Tibial artery (tissue), 4 donors: ENCODE measurements at regions not wholly inside any gene's neighbourhood (a gene's known extent, or its start where the extent isn't known, plus 50 kb on each side); places are given as distances from the start of the nearest gene placed in this dataset.

ENCODE experiments used
- DNase-seq, 2 donors: peaks; one replicate each; pipeline ENCODE4 v3.0.0-alpha.2; 2019
- H3K27ac ChIP-seq, 2 donors: fragments of 200-600 bp; sonication (generic) in 1 of 2; 1 replicate in 1 of 2; 2 replicates in 1 of 2; pipeline ENCODE4 v1.5.1; 2018 to 2019; ENCODE audit warnings: mild to moderate bottlenecking in 1 of 2
- H3K27me3 ChIP-seq, 2 donors: fragments of 200-600 bp; sonication (generic) in 1 of 2; one replicate each; pipeline versions ENCODE4 v1.5.1 to v1.6.0; 2016 to 2019
- H3K36me3 ChIP-seq, 3 donors: fragments of 200-600 bp; sonication (generic) in 2 of 3; one replicate each; pipeline ENCODE4 v1.5.1; 2016 to 2019; ENCODE audit warnings: mild to moderate bottlenecking in 2 of 3
- H3K4me1 ChIP-seq, 4 donors: fragments of 200-600 bp; sonication (generic) in 2 of 4; 1 replicate in 3 of 4; 2 replicates in 1 of 4; pipeline ENCODE4 v1.5.1; 2016 to 2019
- H3K4me3 ChIP-seq, 2 donors: fragments of 200-600 bp; sonication (generic) in 1 of 2; 1 replicate in 1 of 2; 2 replicates in 1 of 2; pipeline ENCODE4 v1.5.1; 2018 to 2019; ENCODE audit warnings: mild to moderate bottlenecking in 2 of 2
- H3K9me3 ChIP-seq, 3 donors: fragments of 200-600 bp; sonication (generic) in 1 of 3; one replicate each; pipeline ENCODE4 v1.5.1; 2016 to 2019
- intact Hi-C: fragments of 100-400 bp; cut with DNase I; formaldehyde crosslinking; loops from one replicate; pipeline ENCODE4 v1.15.0; 2023; ENCODE audit warnings: low total_unique reads
- TF ChIP-seq, protein P1 (sequence below), 2 experiments: fragments of 200-600 bp in 1 of 2; fragments of 450-650 bp in 1 of 2; IDR thresholded peaks; one replicate each; pipeline ENCODE4 v1.5.1; 2017 to 2019; ENCODE audit warnings: antibody characterized with exemption in 2 of 2, mild to moderate bottlenecking in 1 of 2, moderate library complexity in 1 of 2

DNA sequence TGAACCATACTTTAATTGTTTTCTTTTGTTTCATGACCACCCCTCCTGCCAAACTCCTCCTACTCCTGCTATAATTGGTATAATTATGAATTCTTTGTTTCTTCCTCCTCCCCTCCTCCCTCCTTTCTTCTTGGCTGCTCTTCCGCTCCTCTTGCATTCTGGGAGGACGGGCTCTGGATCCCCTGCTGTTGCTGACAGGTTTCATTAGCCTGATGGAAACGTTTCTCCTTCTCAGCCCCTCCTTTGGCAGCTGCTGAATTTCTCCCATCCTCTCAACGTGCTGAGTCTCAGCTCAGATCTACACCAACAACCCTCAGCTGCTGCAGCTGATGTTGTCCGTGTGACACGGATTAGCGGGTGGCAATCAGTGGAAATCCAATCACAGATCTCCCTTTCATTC, 97.1 kb upstream of the UBAC2 start:
- Histone ChIP-seq H3K36me3 (no peaks in the 10 kb centered on the region), H3K9me3 (no peaks in the 10 kb centered on the region), H3K27me3 (peaks cover 0 to 20% of the 10 kb centered on the region in 2 donors), H3K4me3 (no peak overlapping the region), H3K27ac (no peak overlapping the region), H3K4me1 (no peaks in the 10 kb centered on the region)
- no peak for DNase-seq
- intact Hi-C loops = no loop called here
- TF ChIP-seq, protein P1, sequence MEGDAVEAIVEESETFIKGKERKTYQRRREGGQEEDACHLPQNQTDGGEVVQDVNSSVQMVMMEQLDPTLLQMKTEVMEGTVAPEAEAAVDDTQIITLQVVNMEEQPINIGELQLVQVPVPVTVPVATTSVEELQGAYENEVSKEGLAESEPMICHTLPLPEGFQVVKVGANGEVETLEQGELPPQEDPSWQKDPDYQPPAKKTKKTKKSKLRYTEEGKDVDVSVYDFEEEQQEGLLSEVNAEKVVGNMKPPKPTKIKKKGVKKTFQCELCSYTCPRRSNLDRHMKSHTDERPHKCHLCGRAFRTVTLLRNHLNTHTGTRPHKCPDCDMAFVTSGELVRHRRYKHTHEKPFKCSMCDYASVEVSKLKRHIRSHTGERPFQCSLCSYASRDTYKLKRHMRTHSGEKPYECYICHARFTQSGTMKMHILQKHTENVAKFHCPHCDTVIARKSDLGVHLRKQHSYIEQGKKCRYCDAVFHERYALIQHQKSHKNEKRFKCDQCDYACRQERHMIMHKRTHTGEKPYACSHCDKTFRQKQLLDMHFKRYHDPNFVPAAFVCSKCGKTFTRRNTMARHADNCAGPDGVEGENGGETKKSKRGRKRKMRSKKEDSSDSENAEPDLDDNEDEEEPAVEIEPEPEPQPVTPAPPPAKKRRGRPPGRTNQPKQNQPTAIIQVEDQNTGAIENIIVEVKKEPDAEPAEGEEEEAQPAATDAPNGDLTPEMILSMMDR (IDR thresholded peaks at IDR 0.05) = no peak

DNA sequence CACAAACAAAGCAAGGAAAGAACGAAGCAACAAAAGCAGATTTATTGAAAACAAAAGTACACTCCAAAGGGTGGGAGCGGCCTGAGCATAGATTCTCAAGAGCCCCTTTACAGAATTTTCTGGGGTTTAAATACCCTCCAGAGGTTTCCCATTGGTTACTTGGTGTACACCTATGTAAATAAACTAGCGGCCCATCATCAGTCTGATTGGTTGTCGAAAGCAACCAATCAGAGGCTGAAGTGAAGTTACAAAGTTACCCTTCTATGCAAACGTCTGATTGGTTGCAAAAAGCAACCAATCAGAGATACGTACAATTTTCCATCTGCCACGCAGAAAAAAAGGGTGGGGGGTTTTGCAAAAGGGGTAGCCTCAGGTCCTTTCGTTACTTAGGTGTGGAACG, 96.3 kb upstream of the UBAC2 start:
- intact Hi-C loops = no loop called here
- no peaks in the 10 kb centered on the region for H3K36me3 ChIP-seq
- H3K27me3 ChIP-seq = peaks cover 0 to 20% of the 10 kb centered on the region in 2 donors

DNA sequence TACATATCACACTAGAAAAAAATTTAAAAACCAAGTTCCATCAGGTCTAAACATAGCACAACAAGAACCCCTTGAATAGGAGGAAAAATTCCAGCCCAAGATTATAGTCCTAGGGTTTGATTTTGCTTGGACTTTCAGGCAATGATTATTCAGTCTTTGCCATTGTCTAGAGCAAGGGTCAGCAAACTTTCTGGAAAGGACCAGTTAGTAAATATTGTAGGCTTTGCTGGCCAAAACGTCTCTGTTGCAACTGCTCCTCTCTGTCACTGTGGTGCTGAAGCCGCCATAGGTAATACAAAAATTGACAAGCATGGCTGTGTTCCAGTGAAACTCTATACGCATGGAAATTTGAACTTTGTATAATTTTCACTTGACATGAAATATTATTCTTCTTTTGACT, 95.5 kb upstream of the UBAC2 start:
- no peak for DNase-seq
- H3K4me1 ChIP-seq = no peaks in the 10 kb centered on the region

More for the DNA sequence above, 96.3 kb upstream of the UBAC2 start:
- Histone ChIP-seq H3K9me3 (no peaks in the 10 kb centered on the region), H3K4me1 (no peaks in the 10 kb centered on the region), H3K27ac (no peak overlapping the region), H3K4me3 (no peak overlapping the region)
- DNase-seq = no peak
- TF ChIP-seq, protein P1 (IDR thresholded peaks at IDR 0.05) = no peak

DNA sequence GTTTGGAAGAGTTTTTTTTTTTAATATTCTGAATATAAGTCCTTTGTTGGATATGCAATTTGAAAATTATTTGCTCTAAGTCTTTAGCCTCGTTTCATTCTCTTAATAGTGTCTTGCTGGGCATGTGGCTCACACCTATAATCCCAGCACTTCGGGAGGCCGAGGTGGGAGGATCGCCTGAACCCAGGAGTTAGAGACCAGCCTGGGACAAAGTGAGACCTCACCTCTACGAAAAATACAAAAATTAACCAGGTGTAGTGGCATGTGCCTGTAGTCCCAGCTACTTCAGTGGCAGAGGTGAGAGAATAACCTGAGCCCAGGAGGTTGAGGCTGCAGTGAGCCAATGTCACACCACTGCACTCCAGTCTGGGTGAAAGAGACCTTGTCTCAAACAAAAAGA, 87.3 kb upstream of the UBAC2 start:
- H3K36me3 ChIP-seq = no peaks in the 10 kb centered on the region
- no peaks in the 10 kb centered on the region for H3K9me3 ChIP-seq
- no peak overlapping the region for H3K27ac ChIP-seq
- DNase-seq = no peak
- H3K27me3 ChIP-seq = no peaks in the 10 kb centered on the region
- intact Hi-C loops = no loop called here
- TF ChIP-seq, protein P1 (IDR thresholded peaks at IDR 0.05) = no peak
- no peak overlapping the region for H3K4me3 ChIP-seq
- H3K4me1 ChIP-seq = no peaks in the 10 kb centered on the region

More for the DNA sequence above, 95.5 kb upstream of the UBAC2 start:
- TF ChIP-seq, protein P1 (IDR thresholded peaks at IDR 0.05) = no peak
- Histone ChIP-seq H3K27me3 (peaks cover 0 to 20% of the 10 kb centered on the region in 2 donors), H3K9me3 (no peaks in the 10 kb centered on the region), H3K27ac (no peak overlapping the region), H3K36me3 (no peaks in the 10 kb centered on the region), H3K4me3 (no peak overlapping the region)
- intact Hi-C loops = no loop called here

DNA sequence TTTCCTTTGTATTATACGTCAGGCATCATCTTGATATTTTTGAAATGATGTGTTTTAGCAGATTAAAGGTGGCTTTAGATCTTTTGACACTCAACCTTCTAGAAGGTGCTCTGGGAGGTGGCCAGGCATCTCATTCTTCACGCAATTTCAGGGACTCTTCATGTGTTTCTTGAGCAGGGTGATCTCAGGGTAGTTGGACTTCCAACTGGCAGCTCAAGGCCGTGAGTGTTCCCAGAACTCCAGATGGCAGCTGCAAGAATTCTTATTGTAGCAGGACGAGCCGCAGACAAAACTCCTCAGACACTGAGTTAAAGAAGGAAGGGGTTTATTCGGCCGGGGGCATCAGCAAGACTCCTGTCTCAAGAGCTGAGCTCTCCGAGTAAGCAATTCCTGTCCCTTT, 82.5 kb upstream of the UBAC2 start:
- intact Hi-C loops = no loop called here
- Histone ChIP-seq H3K27ac (no peak overlapping the region), H3K27me3 (no peaks in the 10 kb centered on the region), H3K36me3 (no peaks in the 10 kb centered on the region), H3K4me3 (no peak overlapping the region), H3K4me1 (no peaks in the 10 kb centered on the region), H3K9me3 (no peaks in the 10 kb centered on the region)
- TF ChIP-seq, protein P1 (IDR thresholded peaks at IDR 0.05) = no peak
- no peak for DNase-seq

DNA sequence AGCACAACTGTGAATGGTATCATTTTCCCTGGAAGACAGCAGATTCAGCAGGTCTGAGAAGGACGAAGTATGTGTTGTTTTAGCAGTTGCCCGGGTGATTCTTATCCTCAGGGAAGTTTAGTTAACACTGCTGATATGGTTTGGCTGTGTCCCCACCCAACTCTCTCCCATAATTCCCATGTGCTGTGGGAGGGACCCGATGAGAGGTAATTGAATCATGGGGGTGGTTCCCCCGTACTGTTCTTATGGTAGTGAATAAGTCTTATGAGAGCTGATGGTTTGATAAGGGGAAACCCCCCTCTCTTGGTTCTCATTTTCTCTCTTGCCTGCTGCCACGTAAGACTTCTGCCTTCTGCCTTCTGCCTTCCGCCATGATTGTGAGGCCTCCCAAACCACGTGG, 81.0 kb upstream of the UBAC2 start:
- peaks cover 0 to 7% (median 2%) of the 10 kb centered on the region in 4 donors for H3K4me1 ChIP-seq
- DNase-seq = no peak
- intact Hi-C loops = no loop called here
- H3K27ac ChIP-seq = no peak overlapping the region
- TF ChIP-seq, protein P1 (IDR thresholded peaks at IDR 0.05) = no peak
- no peaks in the 10 kb centered on the region for H3K36me3 ChIP-seq
- no peak overlapping the region for H3K4me3 ChIP-seq
- H3K27me3 ChIP-seq = no peaks in the 10 kb centered on the region
- no peaks in the 10 kb centered on the region for H3K9me3 ChIP-seq
